EL (cell line): ENCODE measurements at regions not wholly inside any gene's neighbourhood (a gene's known extent, or its start where the extent isn't known, plus 50 kb on each side); places are given as distances from the start of the nearest gene placed in this dataset.

Experiments
- DNase-seq: peaks from one replicate; pipeline ENCODE4 v3.0.0-alpha.2; 2016

DNA sequence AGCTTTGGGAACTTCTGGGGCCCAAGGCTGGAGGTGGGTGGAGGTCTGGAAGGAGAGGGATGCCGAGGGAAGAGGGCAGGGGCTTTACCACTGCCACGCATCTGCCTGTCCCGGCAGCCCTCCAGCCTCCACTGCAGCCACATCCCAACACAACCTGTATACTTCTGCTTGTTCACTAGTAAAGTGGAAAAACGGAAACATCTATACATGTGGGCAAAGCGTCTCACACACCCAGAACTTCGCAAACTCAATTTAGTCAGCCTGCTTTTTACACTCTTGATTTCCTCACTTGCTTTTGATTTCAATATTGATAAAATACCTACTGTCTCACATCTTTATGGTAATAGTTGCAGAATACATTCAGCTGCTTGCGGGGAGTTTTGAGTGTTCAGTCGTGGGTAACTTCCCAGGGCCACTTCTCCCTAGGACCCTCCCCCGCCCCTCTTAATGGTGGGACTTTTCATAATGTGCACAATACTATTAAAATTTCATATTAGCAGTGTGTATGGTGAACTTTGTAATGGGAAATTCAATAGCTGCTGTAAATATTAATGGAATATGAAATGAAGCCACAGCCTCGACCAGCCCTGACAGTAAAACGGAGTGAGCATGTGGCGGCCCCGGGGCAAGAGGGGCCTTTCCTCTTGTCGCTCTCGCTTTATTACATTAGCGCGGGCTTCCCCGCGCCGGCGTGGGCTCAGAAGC is 85.2 kb downstream of the NR2F2 start:
- DNase-seq: no peak

DNA sequence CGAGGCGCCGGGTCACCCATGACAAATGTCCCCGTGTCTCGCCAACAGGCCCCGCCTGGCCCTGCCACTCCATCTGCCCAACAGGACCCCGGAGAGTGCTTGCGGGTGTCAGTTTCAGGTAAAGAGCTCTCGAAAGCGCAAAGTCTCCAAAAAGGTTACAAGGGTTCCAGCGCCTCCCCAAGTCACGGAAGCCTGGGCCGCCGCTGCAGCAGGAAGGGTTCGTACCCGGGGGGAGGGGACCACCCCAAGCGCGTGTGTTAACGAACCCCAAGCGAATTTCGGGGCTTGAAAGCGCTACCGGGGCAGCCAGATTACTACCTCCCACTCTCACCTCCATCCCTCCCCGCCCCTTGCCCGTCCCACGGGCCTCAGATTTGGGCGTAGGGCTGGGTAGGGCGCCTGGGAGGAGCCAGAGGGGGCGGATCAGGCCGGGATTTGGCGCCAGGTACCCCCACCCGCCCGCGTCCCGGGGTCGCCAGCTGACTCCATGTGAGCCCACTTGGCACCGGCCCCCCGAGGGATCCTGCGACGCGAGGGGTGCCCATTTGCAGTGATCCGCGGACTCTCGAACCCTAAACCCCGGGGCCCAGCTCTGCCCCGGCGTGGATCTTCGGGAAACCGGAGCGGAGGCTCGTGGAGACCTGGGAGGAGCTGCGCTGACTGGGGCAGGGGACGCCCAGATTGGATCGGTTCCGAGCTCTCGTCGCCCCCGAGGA is 85.9 kb downstream of the NR2F2 start:
- DNase-seq: no peak

DNA sequence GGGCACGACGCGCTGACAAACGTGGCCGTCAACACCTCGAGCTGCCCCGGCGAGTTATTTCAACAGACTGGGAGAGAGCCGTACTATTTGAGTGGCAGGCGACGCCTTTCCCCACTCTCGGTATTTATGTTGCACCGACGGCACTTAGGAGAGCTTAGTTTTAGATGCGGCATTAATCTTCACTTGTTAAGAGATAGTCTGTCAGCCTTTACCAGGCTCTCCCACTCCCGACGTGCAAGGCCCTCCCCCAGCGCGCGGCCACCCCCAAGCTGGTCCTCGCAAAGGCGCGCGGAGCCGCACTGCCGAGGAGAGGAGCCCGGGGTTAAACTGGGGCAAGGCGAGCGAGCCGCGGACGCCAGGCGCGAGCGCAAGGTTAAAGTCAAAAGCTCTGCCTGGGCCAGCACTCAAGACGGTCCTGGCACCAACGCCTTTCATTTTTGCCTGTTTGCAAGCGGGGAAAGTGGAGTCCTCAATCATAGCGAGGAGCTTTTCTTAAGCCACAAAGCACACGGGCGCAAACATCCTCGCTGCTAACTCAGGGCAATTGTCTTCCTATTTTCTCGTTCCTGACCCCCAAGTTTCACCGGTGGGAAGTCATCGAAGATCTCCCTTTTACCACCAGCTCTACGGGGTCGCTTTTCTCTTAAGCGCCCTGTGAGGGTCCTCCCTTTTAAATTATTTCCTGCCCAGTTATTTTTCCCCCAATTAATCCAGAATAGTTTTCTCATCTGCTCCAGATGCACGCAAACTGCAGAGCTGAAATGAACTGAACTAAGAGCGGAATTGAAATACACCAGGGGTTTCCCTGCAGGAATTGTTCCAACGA is 86.6 kb downstream of the NR2F2 start:
- DNase-seq: peak; percentile 60

DNA sequence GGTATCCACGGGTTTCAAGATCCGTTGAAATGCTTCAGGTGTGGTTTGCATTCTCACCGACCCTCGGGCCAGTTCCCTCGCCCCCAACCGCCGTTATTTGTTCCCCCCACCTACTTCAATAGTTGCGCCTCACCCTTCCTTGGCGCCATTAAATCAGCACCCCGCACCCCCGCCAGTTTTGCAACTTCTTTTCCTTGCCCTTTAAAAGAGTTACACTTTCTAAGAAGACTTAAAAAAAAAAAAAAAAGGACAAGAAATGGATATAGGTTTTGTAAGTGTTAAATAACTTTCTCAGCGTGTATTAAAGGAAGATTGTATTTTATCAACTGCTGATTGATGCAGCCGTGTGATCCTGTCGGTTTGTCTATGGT is 87.2 kb downstream of the NR2F2 start:
- DNase-seq: no peak

DNA sequence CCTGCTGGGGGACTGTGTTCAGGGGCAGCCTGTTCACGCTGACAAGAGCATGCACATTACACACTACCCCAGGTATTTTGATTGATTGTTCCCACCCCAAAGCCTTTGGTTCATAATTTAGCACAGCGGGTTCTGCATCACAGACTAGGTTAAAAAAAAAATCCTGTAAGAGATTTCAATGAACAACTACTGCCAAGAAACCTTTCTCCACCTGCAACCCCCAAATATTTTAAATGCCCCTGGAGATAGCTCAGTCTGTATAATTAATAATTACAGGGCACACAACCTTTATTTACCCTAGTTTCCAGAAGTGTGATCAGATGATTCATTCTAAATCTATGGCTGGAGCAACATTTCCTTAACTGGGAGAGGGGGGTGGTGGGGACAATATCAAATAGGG is 87.6 kb downstream of the NR2F2 start:
- no peak for DNase-seq

DNA sequence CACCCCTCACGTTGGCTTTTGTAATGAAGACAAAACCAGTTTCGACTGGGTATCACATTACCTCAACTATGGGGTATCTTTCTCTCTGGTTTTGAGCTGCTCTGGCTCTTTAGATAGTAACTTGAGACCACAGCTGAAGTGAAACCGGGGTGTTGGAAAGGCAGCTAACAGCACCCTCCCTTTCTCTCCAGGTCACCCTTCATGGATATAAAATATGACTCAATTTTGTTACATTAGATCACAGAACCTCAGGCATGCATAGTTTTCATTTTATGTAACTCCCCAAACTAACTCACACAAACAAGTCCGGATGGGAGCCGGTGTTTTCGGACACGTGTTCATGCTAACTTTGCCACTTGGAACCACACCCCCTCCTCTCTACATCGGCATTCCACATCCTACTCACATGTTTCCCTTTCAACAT is 90.7 kb downstream of the NR2F2 start:
- peak; percentile 96 for DNase-seq

DNA sequence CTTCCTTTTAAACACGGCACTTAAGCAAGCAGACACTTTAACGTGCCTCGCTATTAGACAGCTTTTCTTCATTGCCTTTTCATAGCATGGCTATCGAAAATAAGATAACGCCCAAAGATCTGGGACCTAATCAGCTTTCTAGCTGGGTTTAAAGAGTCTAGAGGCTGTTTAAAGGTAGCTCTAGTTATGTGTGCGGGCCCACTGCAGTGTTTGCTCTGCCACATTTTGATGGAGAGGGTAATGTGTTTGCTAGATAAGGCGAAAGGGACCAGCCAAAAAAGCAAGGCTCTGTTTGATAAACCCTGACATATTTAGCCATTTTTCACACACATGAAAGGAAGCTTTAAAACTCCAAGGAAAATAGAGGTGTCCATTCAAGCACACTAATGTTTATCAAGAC is 91.6 kb downstream of the NR2F2 start:
- no peak for DNase-seq

DNA sequence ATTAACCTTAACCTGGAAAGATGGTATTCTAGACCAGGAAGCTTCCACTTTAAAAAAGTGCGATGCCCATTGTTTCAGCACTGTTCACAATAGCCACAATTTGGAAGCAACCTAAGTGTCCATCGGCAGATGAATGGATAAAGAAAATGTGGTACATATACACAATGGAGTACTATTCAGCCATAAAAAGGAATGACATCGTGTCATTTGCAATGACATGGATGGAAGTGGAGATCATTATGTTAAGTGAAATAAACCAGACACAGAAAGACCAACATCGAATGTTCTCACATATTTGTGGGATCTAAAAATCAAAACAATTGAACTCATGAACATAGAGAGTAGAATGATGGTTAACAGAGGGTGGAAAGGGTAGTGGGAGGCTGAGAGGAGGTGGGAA is 94.2 kb downstream of the NR2F2 start:
- no peak for DNase-seq

DNA sequence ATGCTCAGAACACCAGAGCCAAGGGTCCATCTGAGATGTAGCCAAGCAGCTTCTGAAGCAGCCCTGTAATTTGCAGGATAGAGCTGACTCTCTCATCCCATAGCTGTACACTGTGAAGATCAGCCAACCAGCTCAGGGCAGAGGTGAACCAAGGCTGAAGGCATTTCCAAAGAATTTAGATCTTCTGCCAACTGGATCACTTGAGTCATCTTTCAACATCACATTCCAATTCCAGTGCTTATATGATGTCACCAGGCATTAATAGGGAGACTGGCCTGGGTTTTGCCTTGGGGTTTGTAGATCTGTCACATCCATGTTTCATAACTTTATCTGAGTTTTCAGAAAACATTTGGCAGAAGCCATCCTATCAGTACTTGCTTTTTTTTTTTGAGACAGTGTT is 98.2 kb downstream of the NR2F2 start:
- DNase-seq: peak; percentile 99

DNA sequence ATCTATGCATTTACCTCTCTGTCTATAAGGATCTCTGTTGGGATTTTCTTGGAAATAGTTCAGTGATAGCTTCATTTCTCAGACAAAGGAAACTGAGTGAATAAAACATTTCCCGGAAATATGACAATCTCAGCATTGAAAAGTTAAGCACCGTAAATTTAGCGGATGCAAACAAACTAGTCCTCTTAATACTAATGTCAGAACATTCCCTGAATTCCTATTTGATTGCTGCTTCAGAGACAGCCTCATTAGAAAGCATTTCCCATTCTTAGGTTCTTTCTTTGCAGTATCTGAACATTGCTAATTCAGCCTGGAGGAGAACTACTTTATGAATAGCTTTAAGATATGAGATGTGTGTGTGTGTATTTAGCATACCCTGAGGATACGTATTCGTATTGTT is 101.3 kb downstream of the NR2F2 start:
- peak; percentile 45 for DNase-seq

DNA sequence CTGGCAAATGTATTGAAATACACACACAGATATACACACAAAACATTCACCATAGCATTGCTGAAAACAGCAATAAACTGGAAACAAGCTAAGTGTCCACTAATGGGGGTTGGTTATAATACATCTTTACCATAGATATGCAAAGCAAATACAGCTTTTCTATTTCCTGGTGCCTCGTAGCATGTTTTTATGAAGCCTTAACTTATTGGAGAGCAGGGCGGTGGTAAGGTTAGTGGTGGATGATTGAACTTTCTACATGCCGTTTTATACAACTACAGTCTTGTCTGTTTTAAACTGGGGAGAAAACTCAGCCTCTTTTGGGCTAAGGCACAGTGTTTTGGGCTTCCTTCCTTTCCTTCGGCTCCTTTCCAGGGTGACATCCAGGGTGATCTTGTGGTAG is 104.5 kb downstream of the NR2F2 start:
- DNase-seq: no peak

DNA sequence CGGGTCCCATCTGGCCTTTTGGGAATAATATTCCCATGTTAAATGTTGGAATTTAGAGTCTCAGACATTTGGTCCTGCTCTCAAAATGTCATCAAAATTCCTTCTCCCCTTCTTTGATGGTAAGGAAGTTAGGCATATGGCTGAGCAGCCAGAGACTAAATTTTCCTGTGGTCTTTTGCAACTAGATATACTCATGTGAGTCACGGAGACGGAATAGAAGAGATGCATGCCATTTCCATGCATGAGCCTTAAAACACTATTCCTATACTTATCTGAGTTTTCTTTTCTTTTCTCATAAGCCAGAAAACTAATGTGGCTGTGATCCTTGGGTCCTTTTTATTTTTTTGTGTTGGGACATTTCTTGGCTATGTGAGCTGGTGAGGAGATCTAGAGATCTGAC is 105.3 kb downstream of the NR2F2 start:
- DNase-seq: no peak

DNA sequence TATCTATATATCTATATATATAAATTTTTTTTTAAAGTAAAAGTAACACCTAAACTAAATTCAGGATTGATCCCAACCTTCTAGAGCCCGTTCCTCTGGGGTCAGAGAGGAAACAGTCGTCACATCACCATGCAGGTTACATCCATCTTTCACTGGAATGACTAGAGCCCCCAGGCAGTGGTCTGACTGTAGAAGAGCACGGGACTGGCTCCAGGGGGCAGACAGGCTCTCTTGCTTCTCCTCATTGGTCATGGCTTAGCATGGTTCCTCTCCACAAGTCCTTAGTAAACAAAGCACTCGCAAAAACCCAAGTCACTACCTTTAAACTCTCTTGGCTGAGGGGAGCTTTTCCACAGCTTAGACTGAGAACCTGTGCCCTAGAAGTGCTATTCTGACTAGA is 110.5 kb downstream of the NR2F2 start:
- DNase-seq: no peak

DNA sequence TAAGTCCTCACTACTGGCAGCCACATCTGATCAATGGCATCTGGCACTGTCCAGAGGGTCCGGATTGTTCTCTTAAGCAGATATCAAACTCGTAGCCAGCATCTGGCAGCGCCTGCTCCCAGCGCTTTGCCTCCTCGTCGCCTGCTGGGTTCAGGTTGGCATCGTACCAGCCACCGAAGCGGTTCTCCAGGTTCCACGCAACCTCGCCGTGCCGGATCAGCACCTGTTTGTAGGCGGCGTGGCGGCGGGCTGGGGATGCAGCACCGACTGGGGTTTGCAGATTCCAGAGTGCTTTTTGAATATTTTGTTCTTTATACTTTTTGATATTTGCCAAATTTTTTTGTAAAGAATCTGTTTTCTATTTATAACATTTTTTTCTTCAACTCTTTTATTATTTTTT is 111.6 kb downstream of the NR2F2 start:
- no peak for DNase-seq

DNA sequence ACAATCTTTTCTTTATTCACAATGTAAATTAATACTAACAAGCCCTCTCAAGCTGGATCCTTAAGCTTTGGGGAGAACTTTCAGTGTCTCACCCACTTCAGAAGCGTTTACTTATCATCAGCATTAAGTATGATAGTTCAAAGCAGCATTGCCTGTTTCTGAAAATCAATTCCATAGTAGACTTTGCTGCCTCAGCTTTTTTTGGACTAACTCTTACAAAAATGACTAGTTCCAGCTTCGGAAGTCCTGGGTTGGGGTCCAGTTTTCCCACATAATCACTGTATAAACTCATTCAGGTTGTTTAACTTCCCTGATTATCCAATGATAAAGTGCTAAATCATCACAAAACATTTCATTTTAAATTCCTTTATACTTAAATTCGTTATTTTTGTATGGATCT is 114.4 kb downstream of the NR2F2 start:
- no peak for DNase-seq

DNA sequence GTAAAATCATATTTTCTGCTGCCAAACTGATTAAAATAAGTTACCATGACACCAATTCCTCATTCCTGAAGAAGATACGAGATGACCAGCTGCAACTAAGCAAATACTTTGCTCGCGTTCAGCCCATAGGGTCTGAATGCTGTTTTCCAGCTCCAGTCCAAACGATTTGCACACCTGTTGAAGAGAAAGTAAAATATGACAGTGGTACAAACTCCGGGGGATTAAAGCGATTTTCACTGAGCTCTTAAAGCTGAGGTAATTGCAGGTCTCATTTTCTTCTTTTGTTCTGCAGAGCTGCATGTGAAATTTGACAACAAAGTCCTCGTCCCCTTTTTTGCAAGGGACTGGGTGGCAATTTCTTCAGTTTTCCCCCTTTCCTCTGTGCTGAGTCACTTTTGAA is 118.4 kb downstream of the NR2F2 start:
- DNase-seq: no peak

DNA sequence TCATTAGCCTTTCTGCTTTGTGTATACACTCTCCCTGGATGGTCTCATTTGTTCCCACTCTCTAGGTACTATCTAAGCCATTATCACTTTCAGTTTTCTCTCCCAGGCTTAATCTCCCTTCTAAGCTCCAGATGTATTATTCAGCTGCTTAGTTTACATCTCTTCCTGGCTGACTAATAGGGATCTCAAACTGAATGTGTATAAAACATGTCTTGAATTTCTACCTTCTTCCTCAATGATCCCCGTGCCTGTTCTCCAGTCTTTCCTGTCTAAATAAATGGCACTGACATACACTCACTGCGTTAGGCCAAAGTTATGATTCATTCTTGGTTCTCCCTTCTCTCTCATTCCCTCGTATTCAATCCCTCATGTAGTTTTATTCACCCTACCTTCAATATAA is 127.3 kb downstream of the NR2F2 start:
- DNase-seq: peak; percentile 32

DNA sequence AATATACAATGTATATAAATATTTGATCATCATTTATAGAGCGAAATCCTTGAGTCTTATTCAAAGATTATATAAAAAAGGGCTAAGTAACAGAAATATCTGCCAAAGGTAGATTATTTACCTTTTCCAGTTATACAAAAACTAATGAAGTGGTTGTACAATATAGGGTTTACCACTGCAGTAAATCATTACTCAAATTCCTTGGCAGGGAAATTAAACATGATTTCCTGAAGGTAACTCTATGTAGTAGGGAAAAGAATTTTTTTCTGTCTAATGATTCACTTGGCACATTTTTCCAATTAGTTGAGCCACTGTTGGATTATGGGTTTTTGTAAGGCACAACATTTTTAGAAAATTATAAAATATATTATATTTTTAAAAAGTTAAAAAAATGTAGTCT is 129.6 kb downstream of the NR2F2 start:
- no peak for DNase-seq

DNA sequence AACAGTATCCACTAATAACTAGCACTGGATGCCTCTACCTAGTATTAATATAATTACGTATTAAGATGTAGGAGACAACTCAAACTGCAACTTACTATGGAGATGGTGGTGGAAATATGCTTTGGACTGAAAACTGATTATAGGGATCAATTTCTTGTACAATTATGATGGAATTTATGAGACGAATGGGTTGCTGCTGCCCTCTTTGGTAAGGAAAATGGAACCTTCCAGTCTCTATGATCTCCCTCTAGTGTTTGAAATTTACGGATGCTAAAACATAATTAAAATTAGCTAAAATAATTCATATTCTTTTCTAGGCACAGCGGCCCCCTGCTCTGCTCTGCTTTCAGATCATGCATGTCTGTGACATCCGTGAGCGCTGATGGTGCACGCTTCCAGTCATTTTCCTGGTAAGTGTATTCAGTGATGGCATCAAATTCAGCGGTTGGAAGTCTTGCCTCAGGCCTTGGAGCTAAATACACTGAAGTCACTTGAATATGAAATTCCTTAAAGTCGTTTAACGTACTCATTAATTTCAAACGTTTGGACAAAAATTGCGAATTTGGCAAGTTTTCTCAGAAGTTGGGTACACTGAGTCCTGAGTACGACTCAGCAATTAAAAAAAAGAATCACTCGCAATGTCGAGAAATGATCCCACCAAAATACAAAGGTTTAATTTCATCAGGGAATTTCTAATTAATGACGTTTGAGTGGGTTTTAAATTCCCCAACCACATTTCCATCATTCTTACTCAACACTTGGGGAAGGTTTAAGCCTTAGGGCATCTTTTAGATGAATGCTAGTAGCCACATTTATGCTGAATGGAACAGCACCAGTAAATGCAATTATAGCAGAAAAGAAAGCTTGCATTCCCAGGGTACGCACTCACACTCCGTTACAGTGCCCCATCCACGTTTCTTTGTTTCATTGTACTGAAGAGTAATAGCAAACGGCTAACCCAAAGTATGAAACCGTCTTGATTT is 132.6 kb downstream of the NR2F2 start:
- DNase-seq: peak; percentile 36

DNA sequence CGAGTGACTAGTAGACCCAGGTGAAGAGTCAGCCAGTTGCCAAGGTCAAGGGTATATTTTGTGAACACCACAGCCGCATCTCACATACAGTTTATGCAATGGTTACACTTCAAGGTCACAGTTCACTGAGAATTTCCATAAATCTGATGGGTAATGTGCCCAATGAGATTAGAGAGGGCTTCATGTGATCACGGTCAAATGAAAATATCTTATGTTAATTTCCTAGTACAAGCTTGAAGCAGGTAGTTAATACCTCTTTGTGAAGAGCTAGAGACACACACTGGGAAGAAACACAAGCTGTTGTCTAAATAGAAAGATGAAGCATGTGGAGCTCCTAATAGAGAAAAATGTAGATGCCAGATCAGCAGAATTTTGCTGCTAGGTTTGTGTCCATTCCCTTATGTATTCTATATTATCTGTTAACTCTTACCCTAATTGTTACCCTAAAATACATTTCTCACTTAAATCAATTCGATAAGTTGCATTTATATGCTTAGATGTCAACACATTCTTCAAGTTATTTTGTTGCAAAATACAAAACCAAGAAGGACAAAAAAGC is 136.0 kb downstream of the NR2F2 start:
- DNase-seq: no peak

DNA sequence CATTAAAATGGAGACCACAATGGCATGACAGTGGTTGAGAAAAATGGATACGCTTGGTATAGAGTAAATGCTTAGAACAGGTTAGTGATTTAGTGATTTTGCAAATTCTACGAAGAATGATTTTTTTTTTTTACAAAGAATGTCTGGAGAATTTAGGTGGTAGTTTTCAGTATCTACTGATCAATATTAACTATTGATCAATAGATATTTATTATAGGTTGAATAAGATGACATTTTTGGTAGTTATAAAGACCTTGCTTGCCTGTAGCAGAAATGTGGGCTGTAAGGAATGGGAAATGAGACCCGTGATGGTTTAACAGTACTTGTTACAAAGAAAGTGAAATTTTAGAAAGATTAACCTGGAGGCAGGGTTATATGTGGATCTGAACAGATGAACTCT is 137.5 kb downstream of the NR2F2 start:
- no peak for DNase-seq

DNA sequence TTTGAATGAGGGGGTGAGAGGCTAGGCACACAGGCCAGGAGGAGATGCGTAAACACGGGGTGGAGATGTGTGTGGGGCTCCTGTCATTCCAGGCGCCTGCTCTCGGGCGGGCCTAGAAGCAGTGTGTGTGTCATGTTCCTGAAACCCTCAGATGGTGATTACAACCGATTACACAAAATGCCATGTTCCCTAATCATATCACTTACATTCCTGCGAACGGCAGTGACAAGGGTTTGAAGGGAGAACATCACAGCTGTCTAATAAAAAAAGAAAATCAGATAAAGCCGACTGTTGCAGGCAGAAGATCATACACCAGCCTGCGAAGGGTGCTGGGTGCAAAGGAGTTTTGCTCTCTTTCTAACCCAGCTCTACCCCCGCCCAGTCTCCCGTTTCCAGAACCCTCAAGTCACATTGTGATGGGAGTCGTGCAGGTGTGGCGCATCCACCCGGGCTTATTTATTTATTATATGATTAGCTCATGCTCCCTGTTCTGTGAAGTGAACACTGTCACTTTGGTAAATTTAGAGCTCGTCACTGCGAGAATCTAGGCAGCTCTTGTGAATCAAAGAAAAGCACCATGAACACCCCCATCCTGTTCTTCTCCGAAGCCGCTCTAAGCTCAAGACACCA is 140.3 kb downstream of the NR2F2 start:
- no peak for DNase-seq
